ENCODE measurements at regions not wholly inside any gene's neighbourhood (a gene's known extent, or its start where the extent isn't known, plus 50 kb on each side); places are given as distances from the start of the nearest gene placed in this dataset.

- no peaks in the 10 kb centered on the region for H3K79me1 ChIP-seq (ENCODE audit: low read depth, low read length)
- H2BK15ac ChIP-seq (ENCODE audit: low read length), result no peak overlapping the region
- no peak for FAIRE-seq
- H3K23ac ChIP-seq (ENCODE audit: insufficient read length), result no peak overlapping the region
- H4K91ac ChIP-seq (replicated peaks; ENCODE audit: insufficient read length, low read length), result no peak overlapping the region
- H3K4me3 ChIP-seq (ENCODE audit: extremely low read depth in 1 of 4, insufficient read depth in 2 of 4, low read depth in 3 of 4, low read length in 4 of 4), result no peak overlapping the region
- no peak overlapping the region for H2BK5ac ChIP-seq (ENCODE audit: low read depth, low read length)
- H3K4me1 ChIP-seq (replicated peaks in 1 of 4; ENCODE audit: control insufficient read depth in 3 of 4, insufficient read depth in 4 of 4, low read length in 3 of 4), result peaks cover 0 to 6% (median 2%) of the 10 kb centered on the region in 4 experiments; a peak in 3 of 7 replicates
- no peaks in the 10 kb centered on the region for H3K36me3 ChIP-seq (ENCODE audit: control insufficient read depth in 2 of 4, insufficient read depth in 4 of 4, low read length in 3 of 4)
- H3K23me2 ChIP-seq (ENCODE audit: low read depth, low read length), result no peaks in the 10 kb centered on the region
- no peak overlapping the region for H3K4me2 ChIP-seq (ENCODE audit: insufficient read depth in 1 of 2, low read depth in 2 of 2, low read length in 2 of 2)
- H2AFZ ChIP-seq (ENCODE audit: low read length), result no peak overlapping the region
- no peaks in the 10 kb centered on the region for H3K9me3 ChIP-seq (ENCODE audit: insufficient read depth in 2 of 2, low read depth in 1 of 2, low read length in 1 of 2)
- no peak for DNase-seq (ENCODE audit: low read depth in 1 of 2, low spot score in 2 of 2)
- H4K20me1 ChIP-seq (replicated peaks in 1 of 2; ENCODE audit: control insufficient read depth in 1 of 2, insufficient read depth in 2 of 2, low read length in 2 of 2), result no peaks in the 10 kb centered on the region
- H3K56ac ChIP-seq (replicated peaks; ENCODE audit: insufficient read length, low read depth, low read length), result no peak overlapping the region
- H3K14ac ChIP-seq (ENCODE audit: insufficient read length), result no peak overlapping the region
- no peak overlapping the region for H3K9ac ChIP-seq (replicated peaks in 1 of 4; ENCODE audit: extremely low read depth in 1 of 4, low read depth in 3 of 4, low read length in 3 of 4)
- H3K4ac ChIP-seq (replicated peaks; ENCODE audit: insufficient read length, low read depth, low read length), result no peak overlapping the region
- no peak overlapping the region for H2AK5ac ChIP-seq (ENCODE audit: low read depth, low read length)
- H3K79me2 ChIP-seq (ENCODE audit: control insufficient read depth in 1 of 2, insufficient read depth in 2 of 2, low read length in 2 of 2), result no peaks in the 10 kb centered on the region
- H3K27ac ChIP-seq (ENCODE audit: low read depth, low read length), result no peak overlapping the region
- 91% methylated on average over 8 of the region's 8 CpGs; no CpG with 5 or more reads in 1 of the 2 experiments for WGBS, 2 experiments (ENCODE audit: extremely low coverage in 1 of 2, insufficient coverage in 1 of 2, insufficient read length in 1 of 2, insufficient replicate concordance in 2 of 2, low coverage in 1 of 2, low lambda C conversion rate in 2 of 2, missing lambda C conversion rate in 1 of 2)
- no peak overlapping the region for H2BK120ac ChIP-seq (replicated peaks; ENCODE audit: low read depth, low read length)
- no peak overlapping the region for H2BK20ac ChIP-seq (ENCODE audit: low read length)
- no peak overlapping the region for H3K18ac ChIP-seq (ENCODE audit: extremely low read depth, low read length)
- POLR2A ChIA-PET (ENCODE audit: partially characterized antibody), result no interaction called here
- H4K5ac ChIP-seq (ENCODE audit: insufficient read length, low read depth, low read length), result no peak overlapping the region
- no peak overlapping the region for H2BK12ac ChIP-seq (ENCODE audit: low read depth, low read length)
- no peak overlapping the region for H4K8ac ChIP-seq (ENCODE audit: extremely low read depth, insufficient read depth, low read length)
- CTCF ChIA-PET (ENCODE audit: partially characterized antibody), result no interaction called here
- H3K27me3 ChIP-seq (replicated peaks in 1 of 4; ENCODE audit: control insufficient read depth in 3 of 4, extremely low read depth in 1 of 4, insufficient read depth in 3 of 4, low read length in 3 of 4), result peaks cover 0 to 6% (median 0%) of the 10 kb centered on the region in 4 experiments; a peak in 2 of 7 replicates
- TF ChIP-seq MAX (IDR thresholded peaks at IDR 0.05), result no peak
These were observed 254.3 kb downstream of the BCL11A start for GRCh38 chr2:60299179-60299578.
